ENCODE measurements at regions not wholly inside any gene's neighbourhood (a gene's known extent, or its start where the extent isn't known, plus 50 kb on each side); places are given as distances from the start of the nearest gene placed in this dataset.

DNA sequence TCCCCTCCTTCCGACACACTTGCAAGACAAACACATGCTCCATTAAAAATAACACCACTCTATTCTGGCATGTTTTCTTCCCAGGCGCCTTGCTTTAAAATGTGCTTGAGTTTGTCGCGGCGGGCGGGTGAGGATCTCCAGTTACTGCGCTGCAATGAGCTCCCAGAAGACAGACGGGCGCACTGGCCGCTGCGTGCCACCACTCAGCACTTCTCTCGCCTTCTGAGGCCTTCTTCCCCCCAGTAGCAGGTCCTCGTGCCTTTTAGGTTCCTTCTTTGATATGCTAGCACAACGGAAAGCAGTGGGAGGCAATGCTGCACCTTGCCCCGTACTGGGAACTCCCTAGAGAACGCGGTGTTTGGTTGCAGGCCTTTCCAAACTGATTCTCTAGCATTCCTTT lies 279.5 kb upstream of the NR5A2 start:
- DNase-seq (ENCODE audit: low read depth), result no peak

DNA sequence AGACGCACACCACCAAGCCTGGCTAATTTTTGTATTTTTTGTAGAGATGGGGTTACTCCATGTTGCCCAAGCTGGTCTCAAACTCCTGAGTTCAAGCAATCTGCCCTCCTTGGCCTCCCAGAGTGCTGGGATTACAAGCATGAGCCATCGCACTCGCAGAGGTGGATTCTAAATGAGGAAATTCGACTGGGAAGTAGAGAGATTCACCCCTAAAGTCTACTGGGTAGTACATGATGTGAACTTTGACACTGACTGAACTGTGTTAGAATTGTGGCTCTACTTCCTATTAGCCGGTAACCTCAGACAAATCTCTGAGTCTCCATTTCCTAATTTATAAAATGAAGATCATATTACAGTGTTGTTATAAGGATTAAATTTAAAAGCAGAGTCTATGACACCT lies 276.0 kb upstream of the NR5A2 start:
- no peak for DNase-seq (ENCODE audit: low read depth)

DNA sequence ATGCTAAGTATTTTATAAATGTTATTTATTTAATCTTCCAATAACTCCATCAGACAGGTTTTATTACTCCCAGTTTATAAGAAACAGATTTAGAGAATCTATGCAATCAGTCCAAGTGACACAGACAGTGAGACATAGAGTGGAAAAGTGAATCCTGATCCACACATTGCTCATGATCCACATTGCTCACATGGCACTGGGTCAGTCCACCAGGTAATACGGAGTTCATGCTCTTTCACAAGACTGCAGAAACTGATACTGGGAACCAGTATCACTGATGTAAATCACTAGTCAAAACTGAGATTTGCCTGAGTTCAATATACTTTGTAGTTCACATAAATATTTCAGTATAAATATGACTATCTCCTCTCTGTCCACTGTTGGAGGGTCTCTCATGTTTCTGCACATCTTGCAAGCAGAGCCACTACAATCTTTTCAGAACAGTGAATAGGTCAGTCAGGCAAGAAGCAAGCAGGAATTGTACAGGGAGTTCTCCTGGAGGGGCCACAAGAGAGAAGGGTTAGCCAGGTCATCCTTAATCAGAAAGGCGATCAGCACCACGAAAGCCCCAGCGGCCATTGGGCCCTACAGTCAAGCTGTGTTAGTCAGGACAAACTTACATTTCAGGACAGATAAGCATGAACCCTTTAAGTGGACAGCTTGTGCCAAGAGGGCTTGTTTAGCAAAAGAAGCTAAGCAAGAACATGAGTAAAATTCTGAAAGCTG lies 275.4 kb upstream of the NR5A2 start:
- DNase-seq (ENCODE audit: low read depth), result no peak

DNA sequence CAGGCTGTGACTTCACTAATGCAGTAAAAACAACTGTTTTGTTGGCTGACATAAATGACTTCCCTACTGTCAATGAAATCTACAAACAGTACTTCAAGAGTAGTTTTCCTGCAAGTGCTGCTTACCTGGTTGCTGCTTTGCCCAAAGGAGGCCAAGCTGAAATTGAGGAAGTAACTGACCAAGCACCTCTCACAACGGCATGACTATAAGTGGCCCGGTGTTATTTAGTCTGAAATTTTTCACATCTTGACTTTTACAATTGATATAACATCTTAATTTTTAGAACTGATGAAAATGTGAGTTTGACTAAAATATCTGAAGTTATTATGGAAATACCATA lies 274.9 kb upstream of the NR5A2 start:
- DNase-seq (ENCODE audit: low read depth), result no peak

DNA sequence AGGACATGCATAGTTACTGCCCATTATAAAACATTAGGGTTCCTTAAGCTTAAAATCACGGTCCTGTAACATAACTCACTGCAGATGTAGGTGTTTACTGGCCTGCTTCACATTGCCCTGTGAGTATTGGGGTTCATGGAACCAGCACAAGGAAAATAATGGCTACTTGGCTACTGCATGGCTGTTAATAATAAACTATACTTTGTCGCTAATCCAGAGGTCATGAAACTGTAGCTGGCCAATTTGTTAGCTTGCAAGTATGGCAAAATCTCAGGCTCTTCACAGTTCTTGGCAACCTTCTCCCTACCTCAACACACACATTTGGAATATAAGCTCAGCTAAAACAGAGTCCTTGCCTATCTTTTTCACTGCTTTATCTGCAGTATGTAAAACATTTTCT lies 274.0 kb upstream of the NR5A2 start:
- DNase-seq (ENCODE audit: low read depth), result no peak

DNA sequence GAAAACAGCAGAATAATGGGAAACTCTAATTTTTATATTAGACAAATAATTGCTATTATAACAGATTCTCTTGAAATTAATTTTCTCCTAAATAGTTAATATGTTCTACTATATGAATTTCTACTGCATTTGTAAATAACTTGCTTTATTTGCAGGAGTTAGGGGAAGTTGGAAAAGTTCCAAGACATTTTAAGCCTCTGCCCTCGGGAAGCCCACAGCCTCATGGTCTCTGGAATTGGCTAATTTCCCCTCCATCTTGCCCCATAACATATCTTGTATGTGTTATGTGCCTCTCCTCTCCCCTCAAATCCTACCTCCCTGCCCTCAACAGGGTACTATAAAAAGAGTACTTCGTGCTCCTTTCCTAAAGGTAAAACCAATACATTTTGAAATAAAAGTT lies 271.4 kb upstream of the NR5A2 start:
- no peak for DNase-seq (ENCODE audit: low read depth)

DNA sequence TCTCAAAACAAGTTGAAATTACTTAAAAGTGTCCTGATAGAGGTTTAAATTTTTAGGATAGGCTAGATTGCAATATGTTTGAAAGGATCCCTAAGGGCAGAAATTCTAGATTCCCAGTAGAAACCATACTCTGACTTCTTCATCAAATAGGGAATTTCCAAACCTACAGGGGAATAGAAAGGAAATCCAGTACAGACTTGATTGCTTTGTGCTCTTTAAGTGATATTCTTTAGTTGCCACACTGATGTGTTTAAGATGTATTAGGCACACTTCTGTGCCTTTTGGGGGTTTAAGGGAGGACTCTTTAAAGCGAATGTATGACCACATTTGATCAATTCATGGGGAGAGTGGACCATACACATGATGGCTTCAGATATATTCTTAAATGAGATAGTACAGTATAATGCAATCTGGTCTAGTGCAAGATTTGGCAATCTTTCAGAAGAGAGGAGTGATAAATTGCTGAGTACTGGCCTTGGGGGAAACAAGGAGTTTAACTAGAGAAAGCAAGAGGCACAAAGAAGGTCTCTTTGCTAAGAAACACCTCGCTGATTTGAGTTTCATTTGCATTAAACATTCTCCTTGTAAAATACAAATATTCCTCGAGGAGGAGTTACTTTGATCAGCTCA lies 268.8 kb upstream of the NR5A2 start:
- no peak for DNase-seq (ENCODE audit: low read depth)

DNA sequence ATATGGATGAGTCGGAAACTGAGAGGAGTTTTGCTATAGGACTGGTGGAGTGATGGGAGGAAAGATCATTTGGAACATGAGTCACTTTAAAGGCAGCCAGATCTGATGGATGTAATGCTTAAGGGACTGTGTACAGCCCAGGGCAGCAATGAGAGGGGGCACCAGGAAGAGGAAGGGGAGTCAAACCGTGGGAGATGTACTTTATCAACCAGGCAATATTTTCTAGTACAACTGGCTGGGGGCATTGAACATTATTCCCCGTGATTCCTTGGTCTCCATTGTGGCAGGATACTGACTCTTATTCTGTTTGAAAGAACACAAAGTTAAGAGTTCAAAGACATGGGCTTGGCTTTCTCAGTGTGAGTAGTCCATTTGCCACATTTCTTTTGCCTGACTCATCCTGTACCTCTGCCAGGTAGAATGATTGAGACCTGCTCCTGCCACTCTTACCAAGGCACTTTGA lies 268.2 kb upstream of the NR5A2 start:
- DNase-seq (ENCODE audit: low read depth), result no peak

DNA sequence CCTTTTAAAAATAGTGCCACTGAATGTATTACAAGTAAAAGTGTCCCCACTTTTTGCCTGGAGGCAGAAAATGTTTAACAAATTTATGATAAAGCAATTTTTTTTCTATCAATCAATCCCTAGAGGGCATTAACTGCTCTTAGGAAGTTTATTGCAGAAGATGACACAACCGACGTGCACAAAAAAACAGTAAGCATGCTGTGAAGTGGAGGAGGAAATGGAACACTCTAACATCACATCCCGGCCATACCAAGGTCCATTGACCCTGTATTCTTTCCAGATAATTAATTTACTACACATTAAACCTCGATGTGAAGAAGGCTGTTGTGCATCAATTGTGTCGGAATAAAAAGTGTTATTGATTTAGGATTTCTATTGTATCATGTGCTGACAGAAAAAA lies 264.9 kb upstream of the NR5A2 start:
- no peak for DNase-seq (ENCODE audit: low read depth)

DNA sequence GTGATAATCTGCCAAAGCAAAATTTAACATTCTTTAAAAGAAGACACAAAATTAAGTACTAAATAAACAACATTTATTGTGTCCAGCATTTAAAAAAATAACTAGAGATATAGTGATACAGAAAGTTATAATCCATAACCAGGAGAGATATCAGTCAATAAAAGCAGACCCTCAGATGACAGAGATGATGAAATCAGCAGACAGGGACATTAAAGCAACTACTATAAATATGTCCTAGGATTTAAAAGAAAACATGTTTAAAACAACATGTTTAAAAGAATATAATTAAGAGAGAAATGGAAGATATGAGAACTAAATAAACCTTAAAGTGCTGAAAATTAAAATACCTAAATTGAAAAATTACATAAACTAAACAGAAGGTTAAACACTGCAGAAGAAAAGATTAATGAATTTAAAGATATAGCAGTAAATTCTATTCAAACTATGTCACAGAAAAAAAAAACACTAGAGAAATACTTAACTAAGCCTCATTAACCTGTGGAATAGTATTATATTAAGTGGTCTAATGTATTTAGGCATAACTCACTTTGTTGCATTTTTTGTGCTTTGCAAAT lies 261.2 kb upstream of the NR5A2 start:
- DNase-seq (ENCODE audit: low read depth), result no peak

DNA sequence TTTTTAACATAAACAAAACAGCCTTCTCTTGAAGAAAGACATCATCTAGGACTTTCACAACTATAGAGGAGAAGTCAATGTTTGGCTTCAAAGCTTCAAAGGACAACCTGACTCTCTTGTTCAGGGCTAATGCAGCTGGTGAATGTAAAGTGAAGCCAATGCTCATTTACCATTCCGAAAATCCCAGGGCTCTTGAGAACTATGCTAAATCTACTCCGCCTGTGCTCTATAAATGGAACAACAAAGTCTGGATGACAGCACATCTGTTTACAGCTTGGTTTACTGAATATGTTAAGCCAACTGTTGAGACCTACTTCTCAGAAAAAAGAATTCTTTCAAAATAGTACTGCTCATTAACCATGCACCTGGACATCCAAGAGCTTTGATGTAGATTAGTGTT lies 259.8 kb upstream of the NR5A2 start:
- no peak for DNase-seq (ENCODE audit: low read depth)

DNA sequence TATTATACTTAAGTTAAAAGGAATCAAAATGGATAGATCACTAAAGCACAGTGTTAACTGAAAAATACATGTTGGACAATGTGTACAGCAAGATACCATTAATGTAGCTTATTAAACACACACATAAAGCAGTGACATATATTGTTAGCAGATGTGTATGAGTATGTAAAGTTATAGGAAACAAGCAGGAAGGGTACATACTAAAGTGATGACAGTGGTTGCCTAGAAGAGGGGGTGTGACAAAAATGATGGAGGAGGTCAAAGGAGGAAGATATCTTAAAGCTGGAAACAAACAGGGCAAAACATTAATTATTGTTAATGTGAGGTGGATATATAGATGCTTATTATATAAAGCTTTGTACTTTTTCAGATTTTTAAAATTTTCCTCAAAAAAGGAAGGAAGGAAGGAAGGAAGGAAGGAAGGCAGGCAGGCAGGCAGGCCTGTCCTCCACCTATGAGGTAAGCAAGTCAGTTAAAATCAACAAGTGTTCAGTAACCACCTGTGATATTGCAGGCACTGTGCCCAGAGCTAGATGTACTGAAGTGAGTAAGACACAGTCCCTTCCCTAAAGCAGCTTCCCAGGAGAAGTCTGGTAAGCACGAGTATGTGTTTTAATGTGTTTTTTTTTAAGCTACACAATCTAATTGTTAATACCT lies 252.9 kb upstream of the NR5A2 start:
- no peak for DNase-seq (ENCODE audit: low read depth)

DNA sequence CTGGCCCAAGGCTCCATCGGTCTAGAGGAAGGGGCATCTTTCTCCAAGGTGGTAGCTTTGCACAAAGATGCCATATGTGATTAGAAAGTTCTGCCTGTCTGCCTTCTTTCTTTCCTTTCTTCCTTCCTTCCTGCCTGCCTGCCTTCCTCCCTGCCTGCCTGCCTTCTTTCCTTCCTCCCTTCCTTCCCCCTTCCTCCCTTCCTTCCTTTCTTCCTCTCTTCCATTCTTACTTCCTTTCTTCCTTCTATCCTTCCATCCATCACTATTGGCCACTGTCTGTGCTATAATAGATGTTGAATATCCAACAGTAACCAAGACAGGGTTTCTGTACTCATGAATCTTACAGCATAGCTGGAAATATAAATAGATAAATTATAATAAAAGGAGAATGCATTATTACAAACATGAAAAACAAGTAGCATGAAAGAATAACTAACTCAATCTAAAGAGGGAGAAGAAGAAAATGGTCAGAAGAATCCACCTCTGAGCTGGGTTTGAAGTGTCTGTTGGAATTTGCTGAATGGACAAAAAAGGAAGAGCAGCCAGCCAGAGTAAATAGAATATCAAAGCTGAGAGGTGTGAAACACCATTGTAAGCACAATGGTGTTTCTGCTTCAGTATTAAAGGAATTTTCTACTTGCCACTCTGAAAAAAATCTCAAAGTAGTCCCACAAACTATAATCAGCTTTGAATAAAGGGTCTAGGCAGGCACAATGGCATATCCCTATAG lies 250.6 kb upstream of the NR5A2 start:
- no peak for DNase-seq (ENCODE audit: low read depth)

DNA sequence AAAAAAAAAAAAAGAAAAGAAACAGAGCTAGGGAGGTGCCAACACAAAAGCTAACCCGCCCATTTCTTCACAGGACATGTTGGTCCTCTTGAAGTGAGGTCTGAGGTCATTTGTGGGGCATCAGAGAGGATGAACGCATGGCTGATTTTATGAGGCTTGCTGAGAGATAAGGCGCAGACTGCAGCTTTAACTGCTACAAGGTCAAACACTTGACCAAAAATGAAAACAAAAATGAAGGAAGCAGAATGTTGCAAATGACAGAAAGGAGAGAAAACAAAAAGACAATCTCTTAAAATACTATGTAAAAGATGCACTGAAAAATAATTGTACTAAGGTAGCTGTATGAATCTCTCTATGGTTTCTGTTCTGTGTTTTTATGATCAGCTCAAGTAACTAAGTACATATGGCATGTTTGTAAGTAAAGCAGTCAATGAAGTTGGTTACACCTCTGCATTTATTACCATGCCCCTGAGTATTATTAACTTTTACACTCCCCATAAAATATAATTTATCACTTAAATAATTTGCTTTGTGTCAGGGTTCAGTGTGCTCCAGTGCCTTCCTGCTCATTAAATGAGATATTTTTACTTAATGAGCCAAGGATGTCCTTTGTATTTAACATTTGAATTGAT lies 249.1 kb upstream of the NR5A2 start:
- no peak for DNase-seq (ENCODE audit: low read depth)

DNA sequence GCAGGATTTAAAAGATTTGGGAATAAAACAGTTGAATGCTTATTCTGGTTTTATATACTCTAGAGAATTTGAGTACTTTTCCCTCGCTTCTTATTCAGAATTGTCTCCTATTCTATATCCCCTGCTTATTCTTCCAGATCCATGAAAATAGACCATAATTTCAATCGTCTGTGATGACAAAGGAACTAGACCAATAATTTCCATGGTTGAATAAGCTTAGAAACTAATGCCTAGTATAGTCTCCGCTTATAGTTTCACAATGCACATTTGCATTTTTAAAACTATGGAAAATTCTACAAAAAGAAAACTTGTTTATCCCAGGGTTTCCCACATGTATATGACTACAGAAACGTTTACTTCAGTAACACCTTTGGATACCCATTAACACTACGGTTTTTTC lies 247.4 kb upstream of the NR5A2 start:
- DNase-seq (ENCODE audit: low read depth), result no peak

DNA sequence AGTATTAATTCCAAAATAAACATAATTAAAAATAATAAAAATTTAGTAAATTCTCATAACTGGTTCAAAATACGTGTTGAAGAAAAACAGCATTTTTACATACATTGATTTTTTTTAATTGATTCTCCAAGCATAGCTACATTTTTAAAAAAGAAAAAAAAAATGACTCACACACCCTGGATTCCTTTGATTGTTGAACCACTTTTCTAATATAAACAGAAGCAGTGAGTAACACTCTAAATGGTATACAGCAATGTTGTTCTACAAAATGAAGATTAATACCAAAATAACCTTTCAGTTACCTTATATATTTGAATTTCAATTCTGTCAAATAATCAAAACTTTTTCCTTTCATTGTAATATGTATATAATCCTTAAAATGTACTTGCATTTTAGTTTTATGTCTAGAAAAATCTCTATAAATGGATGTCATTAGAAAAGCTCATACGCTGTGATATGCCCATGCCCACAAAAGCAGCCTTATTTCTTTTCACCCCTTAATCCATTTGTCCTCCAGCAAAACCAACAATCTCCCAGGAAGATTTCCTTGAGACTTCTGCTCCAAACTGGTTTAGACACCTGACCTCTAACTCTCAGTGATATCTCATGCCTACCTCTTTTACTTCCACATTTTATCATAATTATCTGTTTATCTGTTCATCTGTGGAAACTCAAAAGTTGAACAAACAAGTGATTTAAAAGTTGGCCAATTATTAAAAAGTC lies 246.4 kb upstream of the NR5A2 start:
- DNase-seq (ENCODE audit: low read depth), result no peak

DNA sequence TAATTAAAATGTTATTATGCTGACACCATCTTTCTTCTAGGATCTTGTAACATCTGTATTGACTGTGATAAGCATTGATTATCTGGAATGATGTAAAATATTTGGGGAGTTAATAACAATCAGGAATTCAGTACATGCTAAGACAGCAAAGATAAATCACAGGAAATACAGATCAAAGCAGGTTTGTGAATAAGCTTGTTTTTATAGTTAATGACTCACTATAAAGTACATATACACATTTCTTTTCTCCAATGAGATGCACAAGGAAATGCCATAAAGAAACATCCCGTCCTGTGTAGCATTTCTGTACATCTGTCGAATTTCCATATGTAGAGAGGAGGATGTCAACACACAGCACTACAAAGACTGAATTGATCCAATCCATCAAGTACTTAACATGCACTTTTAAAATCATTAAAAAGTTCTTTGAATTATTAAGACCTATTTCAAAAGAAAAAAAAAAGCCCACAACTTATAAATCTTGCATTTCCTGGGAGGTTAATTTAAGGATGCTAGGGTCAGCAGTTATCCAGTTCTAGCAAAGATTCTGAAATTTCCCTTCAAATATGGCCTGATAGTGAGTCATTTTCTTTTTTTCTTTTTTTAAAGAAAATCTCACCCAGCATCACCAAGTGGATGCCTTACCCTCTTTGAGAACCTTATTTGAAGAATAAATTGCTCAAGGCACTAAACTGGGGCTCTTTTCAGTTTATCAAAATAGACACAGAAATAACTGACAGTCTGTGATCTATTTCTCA lies 243.2 kb upstream of the NR5A2 start:
- DNase-seq (ENCODE audit: low read depth), result no peak

DNA sequence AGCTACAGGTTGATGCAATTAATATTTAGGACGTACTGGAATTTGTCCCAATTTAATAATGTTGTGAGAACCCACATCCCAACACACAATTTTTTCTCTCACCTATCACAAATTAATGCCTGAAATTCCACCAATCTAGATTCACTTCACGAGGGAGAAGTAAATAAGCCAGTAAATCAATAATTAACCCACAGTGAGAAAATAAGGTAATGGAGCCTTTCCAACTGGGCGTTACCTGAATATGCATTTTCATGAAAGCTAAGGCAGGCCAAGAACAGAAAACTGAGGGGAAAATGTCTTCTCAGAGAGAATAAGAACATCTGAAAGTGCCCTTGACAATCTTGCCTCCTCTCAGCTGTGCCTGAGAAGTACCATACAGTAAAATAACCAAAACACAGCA lies 240.8 kb upstream of the NR5A2 start:
- no peak for DNase-seq (ENCODE audit: low read depth)

DNA sequence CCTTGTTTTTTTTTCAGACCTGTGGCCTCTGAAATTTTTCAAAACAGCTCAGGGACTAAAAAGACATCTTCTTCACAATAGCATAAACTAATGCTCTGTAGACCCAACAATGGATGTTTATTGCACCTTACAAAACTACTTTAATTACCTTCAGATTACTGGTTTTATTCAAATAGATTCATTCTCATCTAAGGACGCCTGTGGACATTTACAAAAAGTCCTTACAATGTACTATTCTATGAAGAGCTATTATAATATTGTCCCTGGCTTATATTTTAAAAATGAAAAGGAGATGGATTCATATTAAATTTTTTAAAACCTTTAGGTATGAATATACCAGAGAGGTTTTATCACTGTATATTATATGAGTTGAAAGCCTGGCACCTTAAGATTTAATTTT lies 238.4 kb upstream of the NR5A2 start:
- DNase-seq (ENCODE audit: low read depth), result no peak

DNA sequence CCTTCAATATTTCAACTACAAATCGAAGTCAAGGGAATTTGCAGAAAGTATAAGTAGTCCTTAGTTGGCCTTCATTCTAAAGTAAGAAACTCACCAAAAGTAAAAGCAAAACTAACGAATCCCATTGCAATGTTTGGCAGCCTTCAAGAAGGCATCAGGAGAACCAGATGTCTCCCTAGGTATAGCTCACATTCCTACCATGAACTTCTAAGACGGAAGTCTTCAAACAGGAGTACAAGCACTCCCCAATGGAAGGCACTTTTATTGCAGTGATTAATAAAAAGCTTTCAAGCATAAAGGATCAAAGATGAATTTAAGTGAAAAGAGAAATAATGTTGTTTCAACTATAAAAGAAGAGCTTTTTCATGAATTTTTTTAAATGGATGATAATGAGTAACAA lies 236.0 kb upstream of the NR5A2 start:
- DNase-seq (ENCODE audit: low read depth), result no peak

DNA sequence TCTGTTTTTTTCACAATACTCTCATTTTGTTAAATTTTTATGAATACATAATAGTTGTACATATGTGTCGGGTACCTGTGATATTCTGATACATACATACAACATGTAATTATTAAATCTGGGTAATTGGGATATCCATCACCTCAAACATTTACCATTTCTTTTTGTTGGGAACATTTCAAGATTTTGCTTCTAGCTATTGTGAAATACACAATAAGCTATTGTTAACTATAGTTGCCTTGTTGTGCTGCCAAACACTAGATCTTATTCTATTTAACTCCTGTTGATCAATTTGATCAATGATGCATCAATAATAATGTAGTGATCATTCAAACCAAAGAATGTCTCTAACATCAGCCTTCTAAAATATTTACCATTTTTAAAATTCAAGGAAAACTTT lies 234.6 kb upstream of the NR5A2 start:
- DNase-seq (ENCODE audit: low read depth), result no peak
